HG03066 (cell line): ENCODE measurements at regions not wholly inside any gene's neighbourhood (a gene's known extent, or its start where the extent isn't known, plus 50 kb on each side); places are given as distances from the start of the nearest gene placed in this dataset.

Experiments used
- ATAC-seq: cut with Tn5 transposase; IDR thresholded peaks from one replicate; pipeline ENCODE4 v1.9.1; 2021; ENCODE audit warnings: low read depth; ENCODE audit not compliant: unreplicated experiment

DNA sequence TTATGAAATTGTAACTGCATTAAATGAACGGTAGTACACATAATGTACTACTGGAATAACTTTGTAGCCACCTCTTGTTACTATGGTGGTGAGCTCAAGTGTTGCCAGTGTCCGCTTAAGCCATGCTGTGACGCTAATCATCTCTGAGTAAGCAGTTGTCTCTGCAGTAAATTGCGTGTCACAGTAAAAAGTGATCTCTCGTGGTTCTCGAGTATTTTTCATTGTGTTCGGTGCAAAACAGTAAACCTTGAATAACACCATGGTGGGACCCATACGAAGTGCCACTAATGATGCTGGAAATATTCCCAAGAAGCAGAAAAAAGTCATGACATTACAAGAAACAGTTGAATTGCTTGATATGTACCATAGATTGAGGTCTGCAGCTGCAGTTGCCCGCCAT is 524.8 kb downstream of the SOX5 start:
- ATAC-seq = no peak

DNA sequence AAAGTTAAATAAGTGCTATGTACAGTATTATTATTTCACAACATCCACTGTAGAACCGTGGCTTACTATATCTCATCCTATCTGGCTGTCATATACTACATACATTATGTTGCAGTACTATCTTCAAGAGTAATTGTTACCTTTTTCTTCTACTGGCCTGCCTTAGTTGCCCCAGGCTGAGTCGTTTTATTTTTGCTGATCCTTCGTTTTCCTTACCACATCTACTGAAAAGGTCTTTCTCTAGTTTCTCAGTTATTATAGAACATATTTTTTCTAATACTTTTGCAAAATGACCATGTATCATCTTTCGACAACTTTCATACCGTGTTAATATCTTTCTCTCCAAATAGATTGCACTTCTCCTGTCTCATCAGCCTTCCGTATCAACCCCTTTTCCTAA is 523.1 kb downstream of the SOX5 start:
- ATAC-seq = no peak

DNA sequence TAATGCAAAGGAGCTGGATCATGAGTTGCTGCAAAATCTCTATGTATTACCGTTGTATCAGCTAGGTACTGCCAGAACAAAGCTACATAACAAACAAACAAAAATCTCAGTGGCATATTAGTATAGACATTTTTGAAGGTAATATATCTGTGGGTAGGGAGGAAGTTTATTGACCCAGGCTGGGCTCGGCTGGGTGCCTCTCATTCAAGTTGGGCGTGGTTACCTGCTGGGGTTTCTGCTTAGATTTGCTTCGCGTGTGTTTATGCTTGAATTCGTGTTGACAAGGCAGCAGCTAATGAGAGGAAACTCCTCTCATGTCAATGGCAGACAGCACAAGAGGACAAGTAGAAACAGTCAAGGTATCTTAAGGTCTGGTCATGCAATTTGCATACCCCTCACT is 520.7 kb downstream of the SOX5 start:
- no peak for ATAC-seq

DNA sequence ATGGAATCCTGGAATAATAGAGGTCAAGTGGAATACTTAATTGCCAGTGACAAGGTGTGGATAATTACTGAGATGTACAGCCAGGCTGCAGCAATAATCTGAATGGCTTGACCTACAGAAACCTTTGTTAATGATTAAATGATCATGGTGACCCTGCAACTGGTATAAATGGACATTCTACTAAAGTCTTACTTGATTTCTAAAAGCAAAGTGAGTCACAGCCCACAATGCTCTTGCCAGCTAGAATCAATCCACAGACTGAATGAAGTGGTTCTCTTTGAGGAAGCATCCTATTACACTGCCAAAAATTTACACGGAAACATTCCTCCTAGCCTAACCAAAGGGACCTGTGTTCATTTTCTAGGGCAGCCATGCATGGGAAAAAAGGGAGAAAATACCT is 518.5 kb downstream of the SOX5 start:
- ATAC-seq = no peak

DNA sequence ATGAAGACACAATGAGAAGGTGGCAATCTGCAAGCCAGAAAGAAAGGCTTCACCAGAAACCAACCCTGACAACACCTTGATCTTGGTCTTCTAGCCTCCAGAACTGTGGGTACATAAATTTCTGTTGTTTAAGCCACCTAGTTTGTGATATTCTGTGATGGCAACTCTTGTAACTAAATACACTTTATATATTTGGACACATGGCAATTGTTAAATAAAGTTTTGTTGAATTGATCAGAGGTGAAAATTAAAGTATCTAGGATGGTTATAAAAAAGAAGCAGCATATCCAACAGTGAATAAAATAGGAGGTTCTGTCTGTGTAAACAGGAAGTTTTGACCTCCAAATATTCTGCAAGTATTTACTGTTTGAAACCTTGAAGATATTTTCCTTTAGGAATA is 516.3 kb downstream of the SOX5 start:
- ATAC-seq = no peak

DNA sequence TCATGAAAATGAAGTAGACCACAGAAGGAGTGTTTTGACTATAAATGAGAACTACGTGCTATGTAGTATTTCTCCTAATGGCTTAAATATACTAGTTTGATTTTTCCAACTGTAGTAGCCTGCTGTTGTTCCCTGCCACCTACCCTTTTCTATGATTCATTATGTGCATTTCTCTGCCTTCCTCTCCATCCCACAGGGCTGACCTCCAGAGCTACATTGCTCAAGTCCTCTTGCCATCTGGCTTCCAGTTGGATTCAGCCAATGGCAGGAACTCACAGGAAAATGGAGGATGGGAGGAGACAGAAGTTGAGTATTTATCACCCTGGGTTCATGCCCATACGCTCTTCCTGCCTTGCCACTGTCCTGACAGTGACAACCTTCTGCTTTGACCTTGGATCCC is 515.3 kb downstream of the SOX5 start:
- ATAC-seq = no peak

DNA sequence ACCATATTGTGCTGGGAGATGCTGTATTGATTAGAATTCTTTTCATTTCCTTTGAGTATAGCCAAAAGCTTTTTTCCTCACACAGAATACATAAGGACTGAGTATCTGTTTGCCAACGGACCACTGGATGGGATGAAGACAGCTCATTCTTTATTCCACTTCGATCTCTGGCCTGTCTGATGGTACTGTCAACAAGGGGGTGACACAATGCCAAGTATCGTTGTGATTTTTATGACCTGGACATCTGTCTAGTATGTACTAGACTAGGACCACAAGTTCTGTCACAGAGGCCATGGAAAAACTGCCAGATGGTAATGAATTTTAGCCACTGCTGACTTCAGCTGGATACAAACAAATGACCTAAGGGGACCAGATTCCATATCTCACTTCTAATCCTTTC is 502.7 kb downstream of the SOX5 start:
- ATAC-seq = no peak

DNA sequence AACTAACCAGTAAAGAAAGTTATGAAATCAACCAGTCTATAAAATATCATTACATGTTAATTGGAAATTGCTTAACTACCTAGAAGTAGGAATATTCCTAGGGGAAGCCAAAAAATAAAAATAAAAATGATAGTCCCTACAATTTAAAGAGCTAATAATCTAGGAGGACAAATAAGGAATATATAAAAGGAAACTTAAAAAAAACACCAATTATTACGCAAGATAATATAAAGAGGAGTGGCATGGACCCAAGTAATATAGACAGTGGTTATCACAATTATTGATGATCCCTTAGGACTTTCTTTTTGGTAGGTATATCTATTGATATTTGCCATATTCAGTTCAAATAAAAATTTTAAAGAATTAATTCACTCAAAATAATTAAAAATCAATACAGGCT is 498.7 kb downstream of the SOX5 start:
- no peak for ATAC-seq

DNA sequence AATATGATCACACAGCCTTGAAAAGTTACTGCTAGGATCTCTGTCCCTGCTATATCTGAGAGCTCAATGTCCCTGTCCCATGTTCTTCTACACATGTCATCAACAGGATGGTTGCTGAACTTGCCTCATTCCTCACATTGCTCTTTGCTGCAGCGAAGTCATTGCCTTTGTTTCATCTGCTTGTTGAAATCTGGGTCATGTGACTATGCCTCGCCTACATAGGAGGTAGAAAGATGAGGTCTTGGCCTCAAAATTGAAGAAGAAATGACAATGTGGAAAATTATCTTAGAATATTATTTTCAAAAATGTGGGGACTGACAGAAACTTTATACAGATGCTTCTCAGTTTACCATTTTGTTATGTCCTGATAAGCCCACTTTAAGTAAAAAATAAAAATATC is 494.2 kb downstream of the SOX5 start:
- no peak for ATAC-seq

DNA sequence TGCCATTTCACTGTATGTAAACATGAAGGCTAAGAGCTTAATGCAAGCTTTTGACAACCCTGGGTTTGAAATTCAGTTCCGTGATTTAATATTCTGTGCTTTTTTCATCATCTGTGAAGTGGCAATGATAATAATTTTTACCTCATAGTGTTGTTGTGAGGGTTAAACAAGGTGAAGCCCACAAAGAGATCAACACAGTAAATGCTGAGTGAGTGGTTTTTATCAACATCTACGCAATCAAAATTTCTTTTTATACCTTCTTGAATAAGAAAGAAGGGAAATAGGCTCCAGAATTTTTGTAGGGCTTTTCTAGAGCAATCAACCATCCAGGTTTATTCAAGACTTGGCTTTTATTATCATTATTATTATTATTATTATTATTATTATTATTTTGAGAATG is 490.8 kb downstream of the SOX5 start:
- no peak for ATAC-seq

DNA sequence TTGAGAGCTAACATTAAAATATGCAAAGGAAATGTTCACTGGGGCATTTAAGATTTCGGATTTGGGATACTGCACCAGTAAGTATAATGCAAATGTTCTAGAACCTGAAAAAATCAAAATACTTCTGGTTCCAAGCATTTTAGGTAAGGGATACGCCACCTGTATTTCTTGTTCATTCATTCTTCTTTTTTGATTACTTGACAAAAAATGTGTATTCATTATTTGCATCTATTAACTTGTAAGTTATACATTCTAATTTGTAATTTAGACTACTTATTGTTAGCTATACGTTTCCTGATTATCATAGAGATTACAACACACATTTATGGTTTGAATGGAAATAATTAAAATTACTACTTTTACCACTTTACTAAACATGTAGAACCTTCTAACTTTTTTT is 486.9 kb downstream of the SOX5 start:
- no peak for ATAC-seq

DNA sequence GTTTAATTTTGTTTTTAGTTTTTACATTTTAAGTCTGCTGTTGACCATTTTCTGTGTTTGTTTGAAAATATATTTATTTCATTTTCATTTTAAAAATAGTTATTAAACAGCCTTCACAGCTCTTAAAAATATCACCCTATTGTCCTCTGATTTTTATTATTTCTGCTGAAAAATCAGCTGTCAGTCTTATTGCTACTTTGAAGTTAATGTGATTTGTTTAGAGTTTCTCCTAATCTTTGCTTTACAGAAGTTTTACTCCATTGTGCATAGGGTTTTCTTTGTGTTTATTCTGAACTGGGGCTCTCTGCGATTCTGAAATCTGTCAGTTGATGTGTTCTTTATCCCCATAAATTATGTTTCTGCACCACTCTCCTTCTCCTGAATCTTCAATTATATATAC is 486.3 kb downstream of the SOX5 start:
- ATAC-seq = no peak

DNA sequence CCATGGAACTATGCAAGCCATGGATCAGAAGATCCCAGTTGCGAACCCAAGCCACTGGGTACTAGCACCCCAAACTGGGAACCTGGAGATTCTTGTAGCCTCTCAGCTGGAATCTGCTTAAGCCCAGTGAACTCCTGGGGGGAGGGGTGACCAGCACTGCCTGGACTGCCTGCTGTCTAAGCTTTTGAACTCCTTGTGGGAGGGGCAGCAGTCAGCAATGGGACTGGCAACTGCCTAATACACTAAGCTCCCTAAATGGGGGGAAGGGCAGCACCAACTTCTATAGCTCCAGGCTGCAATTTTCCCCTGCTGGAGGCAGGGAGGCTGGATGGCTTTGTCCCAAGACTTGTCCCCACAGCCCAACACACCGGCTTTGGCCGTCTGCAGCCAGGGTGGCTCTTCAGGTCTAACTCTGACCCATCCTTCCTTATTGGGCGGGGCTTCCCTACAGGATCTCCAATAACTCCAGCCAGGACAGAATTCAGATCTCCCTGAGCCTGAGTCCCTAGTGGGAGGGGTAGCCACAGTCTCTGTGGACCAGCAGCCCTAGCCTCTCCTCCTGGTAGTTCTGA is 485.1 kb downstream of the SOX5 start:
- ATAC-seq = no peak

DNA sequence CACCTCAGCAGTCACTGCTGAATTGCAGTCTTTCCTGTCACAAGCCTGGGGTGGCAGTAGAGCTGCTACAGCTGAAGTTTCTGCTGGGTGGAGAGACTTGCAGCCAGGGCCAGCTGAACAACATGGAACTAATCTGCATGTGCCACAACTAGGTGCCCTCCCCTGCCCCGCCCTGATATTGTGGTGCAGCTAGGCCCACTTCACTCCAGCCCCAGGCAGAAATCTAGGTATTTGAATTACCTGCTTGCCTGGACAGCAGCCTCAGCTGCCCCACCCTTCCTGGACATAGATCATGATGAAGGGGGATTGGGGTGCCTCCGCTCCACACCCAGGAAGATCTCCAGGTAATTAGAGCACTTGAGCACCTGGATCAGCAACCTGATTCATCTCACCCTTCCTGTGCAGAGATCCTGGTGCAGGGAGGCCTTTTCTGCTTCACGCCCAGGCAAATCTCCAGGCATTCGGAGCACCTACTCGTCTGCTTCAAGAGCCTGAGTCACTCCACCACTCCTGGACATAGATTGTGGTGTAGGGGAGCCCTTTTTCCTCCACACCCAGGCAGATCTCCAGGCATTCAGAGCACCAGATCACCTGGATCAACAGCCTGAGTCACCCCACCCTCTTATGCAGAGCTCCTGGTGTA is 477.0 kb downstream of the SOX5 start:
- ATAC-seq = no peak

DNA sequence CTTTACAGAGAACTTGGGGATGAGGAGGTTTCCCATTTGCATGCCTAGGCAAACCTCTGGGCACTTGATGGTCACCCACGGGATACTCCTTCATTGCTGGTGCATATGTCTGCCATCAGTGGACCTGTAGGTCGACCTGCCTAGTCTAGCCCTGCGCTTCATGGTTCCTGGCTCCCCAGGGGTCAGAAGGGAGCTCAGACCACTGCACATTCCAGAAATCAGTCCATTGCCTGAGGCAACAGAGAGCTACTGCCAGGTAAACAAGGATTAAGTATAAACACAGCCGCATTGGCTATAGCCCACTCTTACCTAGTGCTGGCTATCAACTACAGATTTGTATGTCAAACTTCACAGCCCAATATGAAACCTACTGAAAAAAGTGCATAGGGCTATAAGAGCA is 476.4 kb downstream of the SOX5 start:
- ATAC-seq = no peak

DNA sequence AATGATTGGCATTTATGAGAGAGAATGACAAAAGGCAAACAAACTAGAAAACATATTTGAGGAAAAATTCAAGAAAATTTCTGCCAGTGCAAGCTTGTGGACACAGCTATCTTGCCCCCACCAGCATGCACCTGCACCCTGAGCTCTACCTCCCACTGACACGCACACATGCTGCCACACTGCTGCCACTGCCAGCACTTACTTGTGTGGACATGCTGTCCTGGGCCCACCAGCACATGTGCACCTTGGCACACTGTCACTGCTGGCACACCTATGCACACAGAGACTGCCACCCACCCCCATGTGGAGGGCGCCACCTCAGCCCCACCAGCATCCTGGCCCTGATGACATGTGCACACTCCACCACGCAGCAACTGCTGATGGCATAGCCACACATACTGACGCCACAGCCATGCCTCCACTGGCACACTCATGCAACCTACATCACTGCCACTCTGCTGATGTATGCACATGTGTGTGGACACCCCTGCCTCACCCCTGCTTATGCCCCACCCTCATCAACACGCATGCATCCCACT is 475.0 kb downstream of the SOX5 start:
- ATAC-seq = no peak
